GM23338 (cell line): ENCODE measurements at regions not wholly inside any gene's neighbourhood (a gene's known extent, or its start where the extent isn't known, plus 50 kb on each side); places are given as distances from the start of the nearest gene placed in this dataset.

ENCODE experiments used
- ATAC-seq: fragments of 200-7000 bp; cut with Tn5 transposase; 3 replicates; pipeline ENCODE4 v1.9.1; 2020
- DNase-seq: peaks from one replicate; pipeline ENCODE4 v3.0.0-alpha.2; 2015; ENCODE audit warnings: low spot score
- H2AFZ ChIP-seq: fragments of 200-600 bp; sonication (generic); 2 replicates; pipeline ENCODE4 v1.8.0; 2016; ENCODE audit warnings: antibody characterized with exemption, mild to moderate bottlenecking, moderate library complexity
- H3F3A ChIP-seq: fragments of 200-600 bp; sonication (generic); replicated peaks from 2 replicates; pipeline ENCODE4 v1.8.0; 2017; ENCODE audit warnings: antibody characterized with exemption, mixed run types, low read depth
- H3K27ac ChIP-seq: fragments of 200-600 bp; sonication (generic); 2 replicates; pipeline ENCODE4 v1.6.1; 2016; ENCODE audit warnings: low read depth
- H3K27me3 ChIP-seq: fragments of 200-600 bp; sonication (generic); 2 replicates; pipeline ENCODE4 v1.8.0; 2016; ENCODE audit warnings: mild to moderate bottlenecking, mixed run types, moderate library complexity; ENCODE audit not compliant: insufficient read depth
- H3K36me3 ChIP-seq: fragments of 200-600 bp; sonication (generic); 2 replicates; pipeline ENCODE4 v1.8.0; 2016; ENCODE audit warnings: mild to moderate bottlenecking; ENCODE audit not compliant: insufficient read depth
- H3K4me1 ChIP-seq: fragments of 200-600 bp; sonication (generic); 2 replicates; pipeline ENCODE4 v1.8.0; 2016; ENCODE audit warnings: mild to moderate bottlenecking, moderate library complexity; ENCODE audit not compliant: insufficient read depth
- H3K4me2 ChIP-seq: fragments of 200-600 bp; sonication (generic); 2 replicates; pipeline ENCODE4 v1.7.1; 2017; ENCODE audit warnings: mixed run types
- H3K4me3 ChIP-seq: fragments of 200-600 bp; sonication (generic); 2 replicates; pipeline ENCODE4 v1.6.1; 2016; ENCODE audit warnings: mixed run types
- H3K79me2 ChIP-seq: fragments of 200-600 bp; sonication (generic); replicated peaks from 2 replicates; pipeline ENCODE4 v1.8.0; 2017; ENCODE audit warnings: mild to moderate bottlenecking; ENCODE audit not compliant: insufficient read depth
- H3K9me2 ChIP-seq: fragments of 200-600 bp; sonication (generic); 2 replicates; pipeline ENCODE4 v1.8.0; 2017; ENCODE audit not compliant: insufficient read depth
- H4K20me1 ChIP-seq: fragments of 200-600 bp; sonication (generic); replicated peaks from 2 replicates; pipeline ENCODE4 v1.8.0; 2017; ENCODE audit warnings: mild to moderate bottlenecking; ENCODE audit not compliant: insufficient read depth
- H3K27ac Mint-ChIP-seq: 2 replicates; pipeline ENCODE4 v1.8.0; 2020; ENCODE audit warnings: inconsistent platforms, mild to moderate bottlenecking, moderate library complexity, mixed read lengths
- H3K27me3 Mint-ChIP-seq: 3 replicates; pipeline ENCODE4 v1.8.0; 2022; ENCODE audit warnings: low read depth, mild to moderate bottlenecking, moderate library complexity, mixed read lengths, inconsistent platforms; ENCODE audit not compliant: insufficient read depth, poor library complexity
- H3K36me3 Mint-ChIP-seq: 3 replicates; pipeline ENCODE4 v1.8.0; 2021; ENCODE audit warnings: low read depth, mild to moderate bottlenecking, inconsistent platforms, moderate library complexity, mixed read lengths
- H3K4me1 Mint-ChIP-seq: 3 replicates; pipeline ENCODE4 v1.8.0; 2020; ENCODE audit warnings: mild to moderate bottlenecking, inconsistent platforms, mixed read lengths
- H3K4me3 Mint-ChIP-seq: 3 replicates; pipeline ENCODE4 v1.8.0; 2021; ENCODE audit warnings: moderate library complexity, mild to moderate bottlenecking, inconsistent platforms, mixed read lengths
- H3K9me3 Mint-ChIP-seq: 3 replicates; pipeline ENCODE4 v1.8.0; 2020; ENCODE audit warnings: moderate library complexity, mild to moderate bottlenecking, inconsistent platforms, mixed read lengths
- CREB1 ChIP-seq: fragments of 250-450 bp; sonication (Bioruptor Pico); IDR thresholded peaks from 2 replicates; pipeline ENCODE4 v1.5.0; 2020; ENCODE audit warnings: low read depth, mild to moderate bottlenecking, moderate library complexity
- EZH2phosphoT487 ChIP-seq: fragments of 200-600 bp; sonication (generic); IDR thresholded peaks from one replicate; pipeline ENCODE4 v1.8.1; 2018; ENCODE audit warnings: antibody characterized with exemption; ENCODE audit not compliant: unreplicated experiment
- NANOG ChIP-seq: IDR thresholded peaks from 2 replicates; pipeline ENCODE4 v1.6.1; 2016; ENCODE audit warnings: antibody characterized with exemption, borderline replicate concordance
- STAT1 ChIP-seq: IDR thresholded peaks from one replicate; pipeline ENCODE4 v1.6.1; 2016; ENCODE audit warnings: antibody characterized with exemption; ENCODE audit not compliant: unreplicated experiment
- ZNF331 ChIP-seq: fragments of 250-450 bp; sonication (Bioruptor Pico); IDR thresholded peaks from 2 replicates; pipeline ENCODE4 v1.5.0; 2020; ENCODE audit warnings: low read depth, mild to moderate bottlenecking, moderate library complexity
- TF ChIP-seq, protein P1 (sequence below): fragments of 250-450 bp; sonication (Bioruptor Pico); IDR thresholded peaks from 2 replicates; pipeline ENCODE4 v1.5.0; 2020; ENCODE audit warnings: mild to moderate bottlenecking, moderate library complexity

DNA sequence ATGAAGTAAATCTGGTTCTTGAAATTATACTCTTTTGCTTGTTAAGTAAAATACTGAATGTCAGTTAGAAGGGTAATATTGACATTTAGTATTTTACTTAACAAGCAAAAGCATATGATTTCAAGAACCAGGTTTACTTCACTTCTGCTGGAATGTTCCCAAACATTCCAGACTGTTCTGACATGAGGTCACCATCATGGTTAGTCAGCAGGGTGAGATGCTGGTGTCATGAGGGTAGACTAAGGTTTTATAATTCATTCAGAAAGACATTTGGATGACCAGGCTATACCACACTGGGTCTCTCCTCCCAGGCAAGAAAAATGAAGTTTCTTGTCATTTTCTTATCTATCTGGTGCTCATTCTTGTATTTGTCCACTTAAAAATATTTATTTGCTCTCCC is 414.4 kb upstream of the MMS22L start (continued):
- TF ChIP-seq, protein P1, sequence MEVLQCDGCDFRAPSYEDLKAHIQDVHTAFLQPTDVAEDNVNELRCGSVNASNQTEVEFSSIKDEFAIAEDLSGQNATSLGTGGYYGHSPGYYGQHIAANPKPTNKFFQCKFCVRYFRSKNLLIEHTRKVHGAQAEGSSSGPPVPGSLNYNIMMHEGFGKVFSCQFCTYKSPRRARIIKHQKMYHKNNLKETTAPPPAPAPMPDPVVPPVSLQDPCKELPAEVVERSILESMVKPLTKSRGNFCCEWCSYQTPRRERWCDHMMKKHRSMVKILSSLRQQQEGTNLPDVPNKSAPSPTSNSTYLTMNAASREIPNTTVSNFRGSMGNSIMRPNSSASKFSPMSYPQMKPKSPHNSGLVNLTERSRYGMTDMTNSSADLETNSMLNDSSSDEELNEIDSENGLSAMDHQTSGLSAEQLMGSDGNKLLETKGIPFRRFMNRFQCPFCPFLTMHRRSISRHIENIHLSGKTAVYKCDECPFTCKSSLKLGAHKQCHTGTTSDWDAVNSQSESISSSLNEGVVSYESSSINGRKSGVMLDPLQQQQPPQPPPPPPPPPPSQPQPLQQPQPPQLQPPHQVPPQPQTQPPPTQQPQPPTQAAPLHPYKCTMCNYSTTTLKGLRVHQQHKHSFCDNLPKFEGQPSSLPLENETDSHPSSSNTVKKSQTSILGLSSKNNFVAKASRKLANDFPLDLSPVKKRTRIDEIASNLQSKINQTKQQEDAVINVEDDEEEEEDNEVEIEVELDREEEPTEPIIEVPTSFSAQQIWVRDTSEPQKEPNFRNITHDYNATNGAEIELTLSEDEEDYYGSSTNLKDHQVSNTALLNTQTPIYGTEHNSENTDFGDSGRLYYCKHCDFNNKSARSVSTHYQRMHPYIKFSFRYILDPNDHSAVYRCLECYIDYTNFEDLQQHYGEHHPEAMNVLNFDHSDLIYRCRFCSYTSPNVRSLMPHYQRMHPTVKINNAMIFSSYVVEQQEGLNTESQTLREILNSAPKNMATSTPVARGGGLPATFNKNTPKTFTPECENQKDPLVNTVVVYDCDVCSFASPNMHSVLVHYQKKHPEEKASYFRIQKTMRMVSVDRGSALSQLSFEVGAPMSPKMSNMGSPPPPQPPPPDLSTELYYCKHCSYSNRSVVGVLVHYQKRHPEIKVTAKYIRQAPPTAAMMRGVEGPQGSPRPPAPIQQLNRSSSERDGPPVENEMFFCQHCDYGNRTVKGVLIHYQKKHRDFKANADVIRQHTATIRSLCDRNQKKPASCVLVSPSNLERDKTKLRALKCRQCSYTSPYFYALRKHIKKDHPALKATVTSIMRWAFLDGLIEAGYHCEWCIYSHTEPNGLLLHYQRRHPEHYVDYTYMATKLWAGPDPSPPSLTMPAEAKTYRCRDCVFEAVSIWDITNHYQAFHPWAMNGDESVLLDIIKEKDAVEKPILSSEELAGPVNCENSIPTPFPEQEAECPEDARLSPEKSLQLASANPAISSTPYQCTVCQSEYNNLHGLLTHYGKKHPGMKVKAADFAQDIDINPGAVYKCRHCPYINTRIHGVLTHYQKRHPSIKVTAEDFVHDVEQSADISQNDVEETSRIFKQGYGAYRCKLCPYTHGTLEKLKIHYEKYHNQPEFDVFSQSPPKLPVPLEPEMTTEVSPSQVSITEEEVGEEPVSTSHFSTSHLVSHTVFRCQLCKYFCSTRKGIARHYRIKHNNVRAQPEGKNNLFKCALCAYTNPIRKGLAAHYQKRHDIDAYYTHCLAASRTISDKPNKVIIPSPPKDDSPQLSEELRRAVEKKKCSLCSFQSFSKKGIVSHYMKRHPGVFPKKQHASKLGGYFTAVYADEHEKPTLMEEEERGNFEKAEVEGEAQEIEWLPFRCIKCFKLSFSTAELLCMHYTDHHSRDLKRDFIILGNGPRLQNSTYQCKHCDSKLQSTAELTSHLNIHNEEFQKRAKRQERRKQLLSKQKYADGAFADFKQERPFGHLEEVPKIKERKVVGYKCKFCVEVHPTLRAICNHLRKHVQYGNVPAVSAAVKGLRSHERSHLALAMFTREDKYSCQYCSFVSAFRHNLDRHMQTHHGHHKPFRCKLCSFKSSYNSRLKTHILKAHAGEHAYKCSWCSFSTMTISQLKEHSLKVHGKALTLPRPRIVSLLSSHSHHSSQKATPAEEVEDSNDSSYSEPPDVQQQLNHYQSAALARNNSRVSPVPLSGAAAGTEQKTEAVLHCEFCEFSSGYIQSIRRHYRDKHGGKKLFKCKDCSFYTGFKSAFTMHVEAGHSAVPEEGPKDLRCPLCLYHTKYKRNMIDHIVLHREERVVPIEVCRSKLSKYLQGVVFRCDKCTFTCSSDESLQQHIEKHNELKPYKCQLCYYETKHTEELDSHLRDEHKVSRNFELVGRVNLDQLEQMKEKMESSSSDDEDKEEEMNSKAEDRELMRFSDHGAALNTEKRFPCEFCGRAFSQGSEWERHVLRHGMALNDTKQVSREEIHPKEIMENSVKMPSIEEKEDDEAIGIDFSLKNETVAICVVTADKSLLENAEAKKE: no peak

DNA sequence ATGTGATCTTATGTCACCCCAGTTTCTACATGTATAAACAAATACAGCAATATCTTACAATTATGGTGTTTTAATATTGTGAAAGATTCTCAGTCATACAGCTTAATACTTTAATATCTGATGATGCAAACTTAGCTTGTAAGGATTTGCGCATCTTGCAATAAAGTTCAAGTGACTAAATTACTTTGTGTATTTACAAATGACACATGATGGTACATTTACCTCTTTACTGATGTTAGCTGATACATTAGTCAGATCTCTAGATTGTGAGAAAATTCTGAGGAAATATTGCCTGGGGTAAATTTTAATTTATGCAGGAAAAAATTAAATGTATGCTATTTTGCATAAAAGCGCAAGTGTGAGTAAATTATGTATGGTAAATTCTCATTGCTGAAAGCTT is 418.8 kb upstream of the MMS22L start:
- Histone ChIP-seq H3K4me1 (0 out of 2 replicates have a peak, but pooled peaks cover 8% of the 10 kb centered on the region), H3K79me2 (no peaks in the 10 kb centered on the region), H3K27ac (no peak overlapping the region), H3K4me2 (no peak overlapping the region), H3K36me3 (no peaks in the 10 kb centered on the region), H4K20me1 (no peaks in the 10 kb centered on the region), H3K9me2 (no peaks in the 10 kb centered on the region), H2AFZ (no peak overlapping the region), H3K4me3 (no peak overlapping the region), H3K27me3 (no peaks in the 10 kb centered on the region), H3F3A (no peaks in the 10 kb centered on the region)
- Mint-ChIP-seq H3K27ac (no peak overlapping the region), H3K4me1 (peaks cover 5% of the 10 kb centered on the region), H3K4me3 (no peak overlapping the region), H3K27me3 (no peaks in the 10 kb centered on the region), H3K36me3 (no peaks in the 10 kb centered on the region), H3K9me3 (no peaks in the 10 kb centered on the region)
- ATAC-seq: no peak
- DNase-seq: no peak
- TF ChIP-seq STAT1 (no peak), CREB1 (CRISPR knock-in tag) (no peak), EZH2phosphoT487 (no peak), ZNF331 (CRISPR knock-in tag) (no peak), NANOG (no peak)
- TF ChIP-seq, protein P1: no peak
